ENCODE measurements at regions not wholly inside any gene's neighbourhood (a gene's known extent, or its start where the extent isn't known, plus 50 kb on each side); places are given as distances from the start of the nearest gene placed in this dataset.
A peak's percentile ranks its signal among the peaks of the same experiment; 100 is the strongest.

- peak; percentile 38 to 64 (median 60) for TF ChIP-seq CTCF (IDR thresholded peaks at IDR 0.05)
- no peak for TF ChIP-seq EP300 (IDR thresholded peaks at IDR 0.05)
- TF ChIP-seq POLR2A (IDR thresholded peaks at IDR 0.05), result no peak
- no peak for TF ChIP-seq POLR2AphosphoS5 (IDR thresholded peaks at IDR 0.05)
These were observed 76.2 kb upstream of the PTPN3 start for GRCh38 chr9:109574061-109574882.
